ENCODE measurements at regions not wholly inside any gene's neighbourhood (a gene's known extent, or its start where the extent isn't known, plus 50 kb on each side); places are given as distances from the start of the nearest gene placed in this dataset.
A peak's percentile ranks its signal among the peaks of the same experiment; 100 is the strongest.

DNA sequence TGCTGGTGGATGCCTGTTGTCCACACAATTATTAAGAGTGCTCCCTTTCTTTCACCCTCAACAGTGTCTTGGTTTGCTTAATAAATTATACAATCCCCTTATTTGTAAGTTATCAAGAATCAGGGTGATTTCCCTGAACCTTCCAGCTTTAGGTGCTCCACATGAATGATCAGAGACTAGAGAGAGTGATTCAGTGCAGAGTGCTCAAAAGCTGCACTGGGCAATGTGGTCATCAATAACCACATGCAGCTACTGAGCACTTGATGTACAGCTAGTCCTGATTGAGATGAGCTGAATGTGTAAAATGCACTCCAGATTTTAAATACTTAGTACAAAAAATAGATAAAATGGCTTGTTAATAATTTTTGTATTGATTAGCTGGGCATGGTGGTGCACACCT, 76.8 kb upstream of the TRIO start:
- no peak for DNase-seq (ENCODE audit: low read depth)
- TF ChIP-seq, protein P1, sequence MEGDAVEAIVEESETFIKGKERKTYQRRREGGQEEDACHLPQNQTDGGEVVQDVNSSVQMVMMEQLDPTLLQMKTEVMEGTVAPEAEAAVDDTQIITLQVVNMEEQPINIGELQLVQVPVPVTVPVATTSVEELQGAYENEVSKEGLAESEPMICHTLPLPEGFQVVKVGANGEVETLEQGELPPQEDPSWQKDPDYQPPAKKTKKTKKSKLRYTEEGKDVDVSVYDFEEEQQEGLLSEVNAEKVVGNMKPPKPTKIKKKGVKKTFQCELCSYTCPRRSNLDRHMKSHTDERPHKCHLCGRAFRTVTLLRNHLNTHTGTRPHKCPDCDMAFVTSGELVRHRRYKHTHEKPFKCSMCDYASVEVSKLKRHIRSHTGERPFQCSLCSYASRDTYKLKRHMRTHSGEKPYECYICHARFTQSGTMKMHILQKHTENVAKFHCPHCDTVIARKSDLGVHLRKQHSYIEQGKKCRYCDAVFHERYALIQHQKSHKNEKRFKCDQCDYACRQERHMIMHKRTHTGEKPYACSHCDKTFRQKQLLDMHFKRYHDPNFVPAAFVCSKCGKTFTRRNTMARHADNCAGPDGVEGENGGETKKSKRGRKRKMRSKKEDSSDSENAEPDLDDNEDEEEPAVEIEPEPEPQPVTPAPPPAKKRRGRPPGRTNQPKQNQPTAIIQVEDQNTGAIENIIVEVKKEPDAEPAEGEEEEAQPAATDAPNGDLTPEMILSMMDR (conservative IDR thresholded peaks at IDR 0.05; ENCODE audit: low read length) = no peak
- no peak overlapping the region for H3K4me3 ChIP-seq (ENCODE audit: low read length)

DNA sequence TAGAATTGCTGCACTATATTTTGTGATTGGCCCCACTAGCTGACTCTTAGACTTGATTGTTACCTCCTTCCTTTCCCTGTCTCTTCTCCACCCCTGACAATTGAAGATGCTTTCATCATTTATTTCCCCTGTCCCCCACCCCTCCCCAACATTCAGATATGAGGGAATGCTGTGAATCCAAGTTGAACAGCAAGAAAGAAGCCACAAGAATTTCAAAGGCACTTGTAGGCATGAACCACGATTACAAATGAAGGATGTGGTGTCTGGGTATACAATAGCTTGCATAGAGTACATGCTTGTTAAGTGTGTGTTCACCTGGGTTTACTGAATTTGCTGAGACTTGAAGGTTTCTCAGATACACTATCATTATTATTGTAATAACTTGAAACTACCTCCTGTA, 78.3 kb upstream of the TRIO start:
- no peak overlapping the region for H3K4me3 ChIP-seq (ENCODE audit: low read length)
- DNase-seq (ENCODE audit: low read depth) = peak; percentile 87
- TF ChIP-seq, protein P1 (conservative IDR thresholded peaks at IDR 0.05; ENCODE audit: low read length) = no peak

DNA sequence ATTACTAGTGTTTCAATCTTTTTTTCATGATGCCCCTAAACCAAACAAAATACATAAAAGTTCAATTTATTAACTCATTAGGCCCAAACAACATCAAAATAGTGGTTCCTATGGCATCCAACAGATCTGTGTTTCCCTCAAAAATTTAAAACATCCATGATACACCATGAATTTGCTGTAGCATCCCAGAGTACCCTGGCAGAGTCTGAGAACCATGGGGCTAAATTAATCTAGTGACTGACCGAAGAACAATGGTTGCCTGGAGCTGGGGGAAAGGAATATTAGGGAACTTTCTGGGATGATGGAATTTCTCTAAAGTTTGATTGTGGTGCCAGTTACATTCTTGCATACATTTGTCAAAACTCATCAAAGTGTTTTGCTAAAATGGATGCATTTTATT, 79.5 kb upstream of the TRIO start:
- no peak overlapping the region for H3K4me3 ChIP-seq (ENCODE audit: low read length)
- peak; percentile 67 for DNase-seq (ENCODE audit: low read depth)
- TF ChIP-seq, protein P1 (conservative IDR thresholded peaks at IDR 0.05; ENCODE audit: low read length) = no peak

DNA sequence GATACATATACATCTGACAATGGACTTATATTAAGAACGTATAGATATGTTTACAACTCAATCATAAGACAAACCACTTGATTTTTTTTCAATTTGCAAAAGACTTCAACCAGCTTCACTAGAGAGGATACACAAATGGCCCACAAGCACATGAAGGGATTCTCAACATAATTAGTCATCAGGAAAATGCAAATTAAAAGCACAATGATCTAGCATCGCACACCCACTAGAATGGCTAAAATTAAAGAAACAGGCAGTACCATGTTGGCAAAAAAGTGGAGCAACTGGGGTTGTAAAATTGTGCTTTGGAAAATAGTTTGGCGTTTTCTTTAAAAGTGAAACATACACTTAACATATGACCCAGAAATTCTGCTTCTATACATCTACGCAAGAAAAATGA, 80.0 kb upstream of the TRIO start:
- TF ChIP-seq, protein P1 (conservative IDR thresholded peaks at IDR 0.05; ENCODE audit: low read length) = no peak
- H3K4me3 ChIP-seq (ENCODE audit: low read length) = no peak overlapping the region
- peak; percentile 59 for DNase-seq (ENCODE audit: low read depth)

DNA sequence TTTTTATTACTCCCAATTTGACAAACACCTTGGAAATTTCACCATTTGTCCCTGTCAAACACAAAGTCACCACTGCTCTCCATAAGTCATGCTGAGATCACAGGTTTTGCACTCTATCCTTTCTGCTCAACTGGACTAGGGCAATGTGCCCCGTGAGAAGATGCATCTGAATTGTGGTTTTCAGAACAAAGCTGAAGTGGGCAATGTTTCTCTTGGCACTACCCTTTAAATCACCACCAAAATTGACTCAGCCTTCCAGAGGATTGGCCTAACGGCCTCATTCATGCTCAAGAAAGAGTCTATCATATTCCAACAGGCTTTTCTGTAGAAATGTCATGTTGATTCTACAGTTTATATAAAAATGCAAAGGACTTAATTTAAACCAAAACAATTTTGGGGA, 81.0 kb upstream of the TRIO start:
- DNase-seq (ENCODE audit: low read depth) = no peak
- no peak overlapping the region for H3K4me3 ChIP-seq (ENCODE audit: low read length)
- TF ChIP-seq, protein P1 (conservative IDR thresholded peaks at IDR 0.05; ENCODE audit: low read length) = no peak

DNA sequence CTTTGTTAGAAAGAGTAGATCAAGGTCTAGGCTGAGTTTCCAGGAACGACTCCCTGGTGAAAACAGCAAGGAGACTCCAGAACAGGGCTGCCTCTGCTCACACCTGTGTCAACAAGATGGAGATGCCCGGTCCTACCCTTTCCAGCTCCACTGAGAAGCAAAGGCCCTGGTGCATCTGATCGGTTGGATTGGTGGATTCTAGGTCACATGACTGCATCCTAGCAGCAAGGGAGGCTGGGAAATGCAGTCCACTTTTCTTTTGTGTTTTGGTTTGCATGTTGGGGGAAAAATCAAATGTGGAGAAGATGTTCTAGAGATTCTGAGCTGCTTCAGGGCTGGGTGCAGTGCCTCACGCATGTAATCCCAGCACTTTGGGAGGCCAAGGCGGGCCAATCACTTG, 82.0 kb upstream of the TRIO start:
- TF ChIP-seq, protein P1 (conservative IDR thresholded peaks at IDR 0.05; ENCODE audit: low read length) = no peak
- DNase-seq (ENCODE audit: low read depth) = no peak

DNA sequence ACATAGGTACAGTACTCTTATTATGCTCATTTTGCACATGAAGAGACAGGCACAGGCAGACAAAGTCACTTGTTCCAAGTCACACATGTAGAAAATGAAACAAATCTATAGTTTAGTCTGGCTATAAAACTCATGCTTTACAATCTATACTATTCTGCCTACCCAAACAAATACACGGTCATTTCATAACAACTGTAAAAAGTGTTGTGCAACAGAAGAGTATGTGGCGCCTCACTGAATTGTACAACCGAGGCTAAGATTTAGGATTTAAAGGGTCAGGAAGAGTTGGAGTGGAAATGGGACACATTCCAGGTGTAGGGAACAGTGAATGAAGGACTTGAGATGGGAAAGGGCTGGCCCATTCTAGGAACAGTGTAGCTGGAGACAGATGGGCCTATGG, 82.9 kb upstream of the TRIO start:
- no peak overlapping the region for H3K4me3 ChIP-seq (ENCODE audit: low read length)
- TF ChIP-seq, protein P1 (conservative IDR thresholded peaks at IDR 0.05; ENCODE audit: low read length) = no peak
- no peak for DNase-seq (ENCODE audit: low read depth)

More for the DNA sequence above, 82.0 kb upstream of the TRIO start:
- no peak overlapping the region for H3K4me3 ChIP-seq (ENCODE audit: low read length)

Data from AG10803 (cell line).